ENCODE measurements at regions not wholly inside any gene's neighbourhood (a gene's known extent, or its start where the extent isn't known, plus 50 kb on each side); places are given as distances from the start of the nearest gene placed in this dataset.

DNA sequence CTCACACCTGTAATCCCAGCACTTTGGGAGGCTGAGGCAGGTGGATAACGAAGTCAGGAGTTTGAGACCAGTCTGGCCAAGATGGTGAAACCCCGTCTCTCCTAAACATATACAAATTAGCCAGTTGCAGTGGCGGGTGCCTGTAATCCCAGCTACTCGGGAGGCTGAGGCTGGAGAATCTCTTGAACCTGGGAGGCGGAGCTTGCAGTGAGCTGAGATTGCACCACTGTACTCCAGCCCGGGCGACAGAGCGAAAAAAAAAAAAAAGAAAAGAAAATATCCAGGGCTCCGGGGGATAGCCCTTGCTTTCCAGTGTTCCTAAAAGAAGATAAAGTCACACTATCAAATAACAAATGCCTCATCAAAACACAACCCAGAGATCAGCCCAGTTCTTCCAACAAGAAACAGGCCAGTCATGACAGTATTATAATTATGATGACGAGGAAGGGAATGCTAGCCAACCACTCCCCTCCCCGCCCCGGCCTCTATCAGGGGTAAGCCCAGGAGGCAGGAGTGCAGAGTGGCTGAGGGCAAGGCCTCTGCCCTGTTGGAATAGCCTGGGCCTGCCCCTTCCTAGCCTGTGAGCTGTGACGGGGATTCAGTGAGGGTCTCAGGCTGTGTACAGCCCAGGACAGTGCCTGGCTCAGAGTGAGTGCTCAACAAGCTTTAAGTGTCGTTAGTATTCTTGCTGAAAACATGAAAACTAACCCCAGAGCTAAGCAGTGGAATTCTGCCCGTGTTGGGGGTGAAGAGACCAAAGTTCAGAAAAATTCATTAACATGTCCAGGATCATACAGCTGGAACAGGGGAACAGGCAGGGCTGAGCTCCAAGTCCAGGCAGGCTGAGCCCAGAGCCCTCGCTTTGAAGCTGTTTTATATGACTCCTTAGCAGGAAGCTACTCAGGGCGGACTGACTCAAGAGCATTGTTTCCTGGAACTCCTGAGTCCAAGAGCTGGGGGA is 54.3 kb downstream of the FAM241B start:
- DNase-seq, result no peak

DNA sequence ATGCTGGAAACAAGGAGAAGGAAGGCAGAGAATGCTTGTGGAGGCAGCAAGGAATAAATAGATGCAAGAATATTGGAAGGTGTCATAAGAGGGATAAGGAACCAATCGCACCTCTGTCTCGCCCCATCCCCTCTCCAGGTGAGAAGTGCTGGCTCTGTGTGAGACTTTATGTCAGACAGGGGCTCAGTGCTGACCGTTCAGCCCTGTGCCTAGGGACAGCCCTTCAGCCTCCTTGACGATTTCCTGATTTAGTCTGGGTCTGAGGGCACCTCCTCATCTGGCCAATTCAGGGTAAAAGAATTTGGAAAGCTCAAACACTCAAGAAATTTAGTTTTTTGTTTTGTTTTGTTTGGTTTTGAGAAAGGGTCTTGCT is 54.9 kb downstream of the FAM241B start:
- DNase-seq, result no peak

DNA sequence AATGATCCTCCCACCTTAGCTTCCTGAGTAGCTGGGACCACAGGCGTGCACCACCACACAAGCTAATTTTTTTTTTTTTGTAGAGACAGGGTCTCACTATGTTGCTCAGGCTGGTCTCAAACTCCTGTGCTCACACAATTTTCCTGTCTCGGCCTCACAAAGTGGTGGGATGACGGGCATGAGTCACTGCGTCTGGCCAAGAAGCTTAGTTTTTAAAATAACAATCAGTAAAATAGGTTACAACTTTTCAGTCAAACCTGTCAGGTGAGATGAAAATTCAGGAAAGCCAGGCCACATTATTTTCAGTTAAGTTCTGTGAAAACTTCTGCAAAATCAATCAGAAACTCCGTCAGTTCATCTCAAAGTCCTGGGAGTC is 55.4 kb downstream of the FAM241B start:
- no peak for DNase-seq

DNA sequence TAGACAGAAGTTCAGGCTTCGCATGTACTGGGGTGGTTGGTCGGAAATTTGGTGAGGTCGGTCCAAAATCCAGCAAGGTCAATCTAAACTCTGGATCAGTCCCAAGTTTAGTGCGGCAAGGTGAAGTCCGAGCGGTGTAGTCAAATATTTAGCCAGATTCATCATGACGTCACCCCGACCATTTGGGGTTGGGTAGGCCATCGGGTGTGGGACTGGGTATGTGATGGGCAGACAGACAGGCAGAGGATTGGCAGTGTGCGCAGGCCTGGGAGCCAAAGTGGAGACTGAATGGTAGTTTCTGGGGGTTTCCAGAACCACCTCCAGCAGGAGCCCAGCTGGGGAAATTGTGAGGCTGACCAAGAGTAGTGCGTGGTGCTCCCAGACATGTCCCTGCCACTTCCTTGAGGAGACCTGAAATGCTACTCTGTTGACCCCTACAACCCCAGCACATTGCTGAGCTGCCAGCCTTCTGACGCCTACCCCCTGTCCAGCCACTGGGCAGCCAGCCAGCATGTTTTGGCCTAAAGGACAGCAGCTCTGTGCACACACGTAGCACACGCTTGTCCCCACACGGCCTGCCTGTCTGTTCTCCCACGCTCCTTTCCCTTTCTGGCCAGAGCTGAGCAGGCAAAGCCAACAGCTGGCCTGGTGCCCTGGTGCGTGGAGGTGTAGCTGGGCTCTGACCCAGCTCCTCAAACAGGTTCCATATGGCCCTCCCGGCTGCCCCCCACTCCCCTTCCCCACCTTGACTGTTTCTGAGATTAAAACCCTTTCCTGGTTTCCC is 55.9 kb downstream of the FAM241B start:
- DNase-seq, result no peak

DNA sequence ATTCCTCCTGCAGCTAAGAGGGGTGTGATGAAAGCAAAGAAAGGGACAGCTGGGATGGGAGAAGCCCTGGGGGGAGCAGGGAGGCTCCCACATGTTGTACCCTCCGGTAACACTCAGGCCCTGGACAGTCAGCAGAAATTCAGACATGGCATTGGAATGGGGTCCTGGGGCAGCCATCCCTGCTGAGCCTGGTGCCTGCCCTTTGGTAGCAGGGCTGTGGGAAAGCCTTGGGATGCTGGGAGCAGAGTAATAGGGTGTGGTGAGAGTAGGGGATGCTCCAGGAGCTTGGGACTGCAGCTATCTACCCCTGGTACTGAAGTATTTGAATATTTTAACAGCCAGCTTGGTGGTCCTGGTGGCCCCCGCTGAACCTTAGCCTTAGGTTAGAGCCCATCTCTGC is 56.8 kb downstream of the FAM241B start:
- DNase-seq, result no peak

DNA sequence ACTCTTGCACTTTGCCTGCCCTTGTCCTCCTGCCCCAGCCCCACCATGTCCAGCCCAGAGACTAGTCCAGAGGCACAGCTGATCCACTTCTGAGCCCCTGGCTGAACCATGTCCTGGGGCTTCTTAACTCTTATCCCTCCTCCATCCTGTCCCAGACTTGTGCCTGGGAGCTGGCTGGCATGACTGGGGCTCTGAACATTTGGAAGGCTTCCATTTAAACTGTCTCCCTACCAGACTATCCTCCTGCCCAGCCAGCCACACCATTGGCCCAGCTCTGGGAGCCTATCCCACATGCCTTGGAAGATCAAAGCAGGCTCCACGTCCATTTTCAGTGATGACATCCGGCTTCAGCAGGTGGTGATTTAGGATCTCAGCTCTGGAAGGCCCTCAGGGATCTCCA is 57.4 kb downstream of the FAM241B start:
- no peak for DNase-seq

DNA sequence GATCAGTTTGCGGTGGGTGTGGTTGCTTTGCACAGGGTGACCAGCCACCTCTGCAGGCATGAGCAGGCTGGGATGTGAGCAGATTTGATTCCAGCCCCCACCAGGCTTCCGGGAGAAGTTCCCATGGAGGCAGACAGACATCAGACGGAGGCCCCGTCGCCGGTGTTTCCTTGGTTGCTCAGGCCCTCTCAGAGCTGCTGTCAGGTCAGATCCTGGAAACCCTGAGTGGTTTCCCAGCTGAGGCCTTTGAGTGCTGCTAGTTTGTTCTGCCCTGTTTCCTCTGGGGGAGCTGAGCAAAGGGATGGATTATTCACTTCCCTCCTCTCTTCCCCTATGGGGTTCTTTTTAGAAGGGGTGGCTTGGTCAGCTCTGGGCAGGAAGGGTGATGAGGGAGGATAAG is 62.2 kb downstream of the FAM241B start:
- DNase-seq, result no peak

DNA sequence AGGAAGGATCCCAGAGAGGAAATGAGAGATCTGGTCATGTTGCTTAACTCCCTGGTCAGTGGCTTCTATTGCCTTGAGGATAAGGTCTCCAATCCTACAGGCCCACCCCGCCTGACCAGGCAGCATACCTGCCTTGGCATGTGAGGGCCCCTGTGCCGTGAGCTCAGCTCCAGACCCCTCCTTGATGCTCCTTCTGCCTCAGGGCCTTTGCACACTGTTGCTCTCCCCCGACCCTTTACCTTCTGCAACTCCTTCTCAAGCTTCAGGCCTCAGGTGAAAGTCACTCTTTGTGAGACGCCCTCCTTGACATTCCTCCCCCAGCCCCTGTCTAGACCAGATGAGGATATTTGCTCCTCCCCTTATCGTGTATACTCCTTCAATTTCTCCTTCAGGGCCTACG is 62.8 kb downstream of the FAM241B start:
- no peak for DNase-seq

DNA sequence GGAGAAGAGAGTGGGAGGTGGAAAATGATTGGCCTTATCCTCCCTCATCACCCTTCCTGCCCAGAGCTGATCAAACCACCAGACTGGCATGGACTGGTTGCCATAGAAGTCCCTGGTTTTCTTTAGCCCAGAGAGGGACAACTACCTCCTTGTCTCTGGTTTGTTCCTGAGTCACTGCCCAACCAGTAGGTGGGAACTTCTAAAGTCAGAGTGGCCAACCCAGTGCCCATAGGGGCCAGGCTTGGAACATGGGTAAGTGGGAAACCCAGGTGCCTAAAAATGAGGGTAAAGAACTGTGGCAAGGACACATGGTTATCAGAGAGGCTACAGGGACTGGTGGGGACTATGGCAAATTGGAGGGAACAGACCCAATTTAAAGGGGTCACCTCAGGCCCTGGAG is 63.8 kb downstream of the FAM241B start:
- DNase-seq, result no peak

DNA sequence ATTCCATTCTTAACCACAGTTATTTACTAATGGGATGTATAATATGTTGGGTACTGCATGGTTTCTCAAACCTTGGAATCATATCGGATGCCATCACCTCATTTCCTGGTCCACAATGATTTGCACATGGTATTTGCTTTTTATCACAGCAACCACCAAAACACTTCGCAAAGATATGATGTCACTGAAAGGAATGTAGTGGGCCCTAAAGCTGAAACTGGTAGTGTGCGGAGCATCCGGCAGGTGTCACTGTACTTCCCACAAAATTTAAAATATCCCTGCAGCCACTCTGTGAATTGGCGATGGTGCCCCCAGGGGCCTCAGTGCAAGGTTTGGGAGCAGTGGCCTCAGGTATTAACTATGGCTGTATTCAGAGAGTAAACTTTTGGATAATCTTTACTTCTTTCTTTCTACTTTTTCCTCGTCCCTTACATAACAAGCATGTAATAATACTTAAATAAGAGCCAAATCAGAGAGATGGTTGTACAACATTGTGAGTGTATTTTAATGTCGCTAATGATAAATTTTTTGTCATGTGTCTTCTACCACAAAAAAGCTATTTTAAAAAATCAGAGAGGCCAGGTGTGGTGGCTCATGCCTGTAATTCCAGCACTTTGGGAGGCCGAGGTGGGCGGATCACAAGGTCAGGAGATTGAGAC is 66.2 kb downstream of the FAM241B start:
- DNase-seq, result no peak

DNA sequence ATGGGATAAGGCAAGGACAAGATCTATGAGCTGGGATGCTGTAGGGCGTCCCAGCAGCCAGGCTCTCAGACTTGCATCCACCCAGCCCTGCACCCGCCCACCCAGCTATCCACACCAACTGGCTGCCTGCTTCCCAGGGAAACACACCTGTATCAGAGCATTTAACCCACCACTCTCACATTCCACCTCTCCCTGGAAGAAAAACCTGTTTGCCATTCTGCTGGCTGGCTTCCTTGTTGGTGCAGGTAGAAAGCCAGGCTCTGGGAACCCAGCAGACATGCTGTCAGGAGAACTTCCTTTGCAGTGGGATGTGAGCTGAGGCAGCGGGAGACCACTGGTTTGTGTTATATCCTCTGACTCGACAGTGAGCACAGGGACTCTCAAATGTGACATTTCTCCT is 67.0 kb downstream of the FAM241B start:
- DNase-seq, result no peak

DNA sequence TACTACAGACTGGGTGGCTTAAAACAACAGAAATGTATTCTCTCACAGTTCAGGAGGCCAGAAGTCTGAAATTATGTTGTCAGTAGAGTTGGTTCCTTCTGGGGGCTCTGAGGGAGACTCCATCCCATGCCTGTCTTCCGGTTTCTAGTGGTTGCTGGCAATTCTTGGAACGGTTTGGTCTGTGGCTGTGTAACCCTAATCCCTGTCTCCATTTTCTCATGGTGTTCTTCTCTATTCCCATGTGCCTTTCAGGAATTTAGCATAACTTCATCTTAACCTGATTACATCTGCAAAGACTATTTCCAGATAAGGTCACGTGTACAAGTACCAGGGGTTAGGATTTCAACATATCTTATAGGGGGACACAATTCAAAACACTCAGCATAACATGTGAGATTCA is 73.2 kb downstream of the FAM241B start:
- no peak for DNase-seq

DNA sequence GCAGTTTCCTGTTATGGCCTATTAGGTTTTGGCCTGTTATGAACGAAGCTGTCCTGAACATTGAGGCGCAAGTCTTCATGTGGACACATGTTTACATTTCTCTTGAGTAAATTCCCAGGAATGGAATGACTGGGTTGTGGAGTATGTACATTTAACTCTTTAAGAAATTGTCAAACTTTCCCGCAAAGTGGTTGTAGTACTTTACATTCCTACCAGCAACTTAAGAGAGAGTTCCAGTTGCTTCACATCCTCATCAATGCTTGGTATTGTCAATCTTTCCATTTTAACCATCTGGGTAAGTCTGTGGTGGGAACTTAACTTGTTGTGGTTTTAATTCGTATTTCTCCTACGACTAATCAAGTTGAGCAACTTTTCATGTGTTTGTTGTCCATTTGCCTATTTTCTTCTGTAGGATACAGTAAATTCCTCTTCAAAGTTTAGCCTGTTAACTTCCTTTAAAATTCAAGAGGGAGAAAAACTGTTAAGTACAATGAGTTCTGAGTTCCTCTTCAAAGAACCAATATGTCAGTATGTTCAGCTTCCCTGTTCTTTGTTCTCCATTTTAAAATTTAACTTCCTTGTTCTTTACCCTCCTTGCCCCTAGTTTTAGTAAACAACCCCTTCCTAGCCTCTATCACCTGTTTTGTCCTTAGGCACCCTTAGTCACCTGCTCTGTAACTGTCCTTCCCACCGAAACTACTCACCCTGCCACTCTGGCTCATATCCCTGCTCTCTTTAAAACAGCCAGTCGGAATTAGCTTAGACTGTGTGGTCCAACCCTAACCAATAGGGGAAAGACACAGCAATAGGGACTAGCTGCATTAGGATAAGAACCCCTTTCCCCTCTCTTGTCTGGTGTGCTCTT is 74.0 kb downstream of the FAM241B start:
- no peak for DNase-seq

DNA sequence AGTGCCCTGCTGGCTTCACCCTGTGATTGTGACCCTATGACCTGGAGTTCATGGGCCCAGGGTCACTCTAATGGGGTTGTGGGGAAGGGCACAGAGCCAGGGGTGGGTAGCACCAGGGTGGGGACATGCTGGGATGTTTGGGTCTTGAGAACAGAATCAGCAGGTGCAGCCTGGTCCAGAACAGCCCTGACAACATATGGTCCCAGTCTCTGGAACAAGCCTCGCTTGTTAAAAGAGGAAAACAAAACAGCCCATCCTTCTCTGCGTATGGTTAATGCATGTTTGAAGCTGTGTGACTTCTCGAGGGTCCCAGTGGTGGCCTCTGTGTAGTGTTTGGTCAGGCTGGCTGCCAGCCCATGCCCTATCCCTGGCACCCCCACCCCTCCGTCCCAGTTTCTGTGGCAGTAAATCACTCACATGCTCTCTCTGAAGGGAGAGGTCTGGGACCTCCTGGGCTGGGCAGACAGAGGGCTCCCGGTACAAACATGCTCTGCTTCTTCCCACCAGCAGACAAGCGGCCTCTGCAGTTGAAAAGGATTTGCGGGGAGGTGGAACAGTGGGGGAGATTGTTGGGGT is 79.4 kb downstream of the FAM241B start:
- DNase-seq, result no peak

DNA sequence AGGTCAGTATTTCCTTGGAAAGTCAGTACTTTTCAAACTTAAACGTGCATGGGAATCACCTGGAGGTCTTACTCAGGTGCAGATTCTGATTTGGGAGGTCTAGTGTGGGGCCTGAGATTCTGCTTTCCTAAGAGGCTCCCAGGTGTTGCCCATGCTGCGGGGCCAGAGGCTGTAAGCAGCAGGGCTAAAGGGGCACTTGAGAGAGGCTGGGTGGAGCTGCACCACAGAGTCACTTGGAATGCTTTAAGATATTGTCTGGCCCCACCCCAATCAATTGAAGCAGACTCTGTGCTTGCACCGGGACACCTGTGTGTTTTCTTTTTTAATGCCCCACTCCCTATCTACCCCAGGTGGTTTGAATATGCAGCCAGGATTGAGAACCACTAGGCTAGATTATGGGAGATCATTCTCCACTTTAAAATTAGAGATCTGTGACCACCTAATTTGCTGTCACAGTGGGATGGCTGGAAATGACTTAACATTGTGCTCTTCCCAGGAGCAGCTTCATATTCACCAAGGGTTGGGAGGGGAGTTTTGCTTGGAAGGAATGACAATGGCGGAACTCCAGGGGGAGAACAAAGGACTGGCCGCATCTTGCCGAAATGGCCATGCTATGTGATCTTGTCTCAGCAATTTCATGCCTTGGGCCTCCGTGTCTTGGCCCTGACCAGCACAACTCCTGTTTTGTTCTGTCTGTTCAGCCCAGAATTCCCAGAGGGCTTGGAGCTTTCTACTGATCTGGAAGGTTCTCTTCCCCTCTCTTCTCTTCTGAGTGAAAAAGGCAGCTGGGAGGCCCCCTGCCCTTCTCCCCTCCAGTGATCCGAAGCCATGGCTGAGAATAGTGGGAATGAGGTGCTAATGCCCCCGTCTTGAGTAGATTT is 80.2 kb downstream of the FAM241B start:
- DNase-seq, result no peak

DNA sequence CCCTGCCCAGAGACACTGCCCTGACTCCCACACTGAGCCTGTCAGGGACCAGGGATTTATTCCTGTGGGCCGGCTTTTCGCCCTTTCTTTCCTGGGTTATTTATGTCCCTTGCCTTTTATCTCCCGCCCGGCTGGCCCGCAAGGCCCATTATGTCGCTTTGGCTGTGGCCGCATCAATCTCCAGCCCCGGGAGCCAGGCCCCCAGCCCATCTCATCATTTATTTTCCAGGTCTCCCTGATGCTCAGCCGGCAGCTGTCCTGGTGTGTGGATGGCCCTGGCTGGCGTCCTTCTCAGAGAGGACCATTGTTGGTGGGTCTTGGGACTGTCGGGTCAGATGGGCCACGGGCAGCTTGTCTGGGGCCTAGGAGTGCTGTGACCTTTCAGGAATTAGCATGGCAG is 82.3 kb downstream of the FAM241B start:
- DNase-seq, result no peak

DNA sequence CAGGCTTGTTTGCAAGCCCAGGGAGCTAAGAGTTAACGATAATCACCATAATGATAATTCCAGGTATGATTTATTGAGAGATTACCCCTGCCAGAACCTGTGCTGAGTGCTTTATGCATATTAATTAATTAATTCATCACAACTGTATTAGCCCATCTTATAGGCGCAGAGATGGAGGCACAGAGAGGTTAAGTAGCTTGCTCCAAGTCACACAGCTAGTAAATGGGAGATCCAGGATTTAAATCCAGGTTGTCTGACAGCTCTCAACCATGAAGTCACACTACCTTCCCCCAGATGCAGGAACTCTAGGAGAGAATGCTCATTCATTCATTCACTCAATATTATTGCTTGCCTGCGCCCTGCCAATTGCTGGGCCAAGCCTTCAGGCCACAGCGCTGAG is 84.5 kb downstream of the FAM241B start:
- no peak for DNase-seq

DNA sequence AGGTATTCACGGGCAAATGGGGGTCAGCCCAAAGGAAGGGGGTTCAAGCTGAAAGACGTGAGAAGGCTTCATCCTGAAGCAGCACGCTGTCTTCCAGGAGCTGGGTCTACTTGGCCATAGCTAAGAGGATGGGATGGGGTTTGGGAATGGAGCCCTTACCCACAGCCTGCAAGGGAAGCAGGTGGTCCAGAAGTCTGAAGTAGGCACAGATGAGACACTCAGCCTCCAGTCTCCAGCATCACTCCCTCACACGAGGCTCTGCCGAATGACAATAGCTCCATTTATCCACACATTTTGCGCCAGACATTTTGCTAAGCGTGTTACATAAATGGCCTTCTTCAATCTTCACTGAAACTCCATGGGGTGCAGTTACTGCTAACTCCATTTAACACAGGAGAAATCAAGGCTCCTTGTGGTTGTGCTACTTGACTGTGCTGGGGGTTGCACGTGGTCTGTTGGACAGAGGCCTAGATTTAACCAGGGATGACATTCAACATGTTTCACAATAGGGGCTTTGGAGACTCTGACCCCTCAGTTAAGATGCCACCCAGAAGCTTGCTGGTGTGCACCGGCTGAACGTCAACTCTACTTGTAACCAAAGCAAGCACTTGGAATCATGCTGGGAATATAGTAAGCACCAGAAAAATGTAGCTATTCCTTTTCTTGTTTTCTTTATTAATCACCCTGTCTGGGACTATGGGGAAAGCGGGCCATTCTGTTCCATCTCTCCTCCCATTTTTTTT is 85.3 kb downstream of the FAM241B start:
- no peak for DNase-seq

DNA sequence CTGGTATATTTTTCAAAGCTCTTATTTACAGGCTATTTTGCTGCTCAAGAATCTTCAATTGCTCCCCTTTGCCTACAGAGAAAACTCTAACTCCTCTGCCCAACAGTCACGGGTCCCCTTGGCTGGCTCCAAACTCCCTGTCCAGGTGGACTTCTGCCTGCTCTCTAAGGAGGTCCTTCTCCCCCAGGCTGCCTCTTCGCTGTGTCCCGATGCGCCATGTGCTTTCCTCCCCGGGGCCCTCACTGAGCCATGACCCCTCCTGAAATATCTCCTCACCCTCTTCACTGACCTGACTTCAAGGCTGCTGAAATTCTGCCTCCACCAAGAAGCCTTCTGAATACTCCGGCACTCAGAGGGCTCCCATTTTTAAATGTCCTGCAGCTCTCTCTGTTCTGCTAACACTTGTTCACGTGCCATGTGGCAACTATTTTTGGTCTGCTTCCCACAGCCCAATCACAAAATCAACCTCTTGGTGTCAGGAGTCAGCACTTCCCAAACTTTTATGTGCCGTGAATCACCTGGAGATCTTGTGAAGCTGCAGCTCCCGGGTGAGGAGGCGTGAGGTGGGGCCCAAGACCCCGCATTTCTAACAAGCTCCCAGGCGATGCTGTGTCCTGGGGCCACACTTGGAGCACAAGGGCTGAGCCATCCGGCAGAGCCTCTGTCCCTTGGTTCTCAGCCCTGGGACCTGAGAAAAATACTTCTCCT is 85.7 kb upstream of the COL13A1 start:
- DNase-seq, result no peak

Measured in NCI-H748 treated with DMSO at 0.1 percent for 48 hours (cell line).